Endothelial cell of umbilical vein (primary cell): ENCODE measurements at regions not wholly inside any gene's neighbourhood (a gene's known extent, or its start where the extent isn't known, plus 50 kb on each side); places are given as distances from the start of the nearest gene placed in this dataset.

Experiments used
- POLR2A ChIP-seq: IDR thresholded peaks from 2 replicates; pipeline ENCODE4 v1.6.1; 2012; ENCODE audit warnings: low read depth, mild to moderate bottlenecking, control low read depth, low read length
- POLR2AphosphoS5 ChIP-seq: IDR thresholded peaks from 2 replicates; pipeline ENCODE4 v1.6.1; 2012; ENCODE audit warnings: low read depth, mild to moderate bottlenecking, control low read depth, low read length, moderate library complexity; ENCODE audit not compliant: insufficient read depth
- TF ChIP-seq, protein P1 (sequence below), 2 donors: IDR thresholded peaks; 1 replicate in 1 of 2; 2 replicates in 1 of 2; pipeline ENCODE4 v1.5.1; 2011; ENCODE audit warnings: low read length in 2 of 2, mild to moderate bottlenecking in 2 of 2, moderate library complexity in 2 of 2, control low read depth in 1 of 2, inconsistent platforms in 1 of 2, low read depth in 1 of 2; ENCODE audit not compliant: insufficient read depth in 1 of 2; ENCODE audit errors: extremely low read depth in 1 of 2
- TF ChIP-seq, protein P2 (sequence below): IDR thresholded peaks from 2 replicates; pipeline ENCODE4 v1.6.1; 2011; ENCODE audit not compliant: insufficient read depth, insufficient read length

DNA sequence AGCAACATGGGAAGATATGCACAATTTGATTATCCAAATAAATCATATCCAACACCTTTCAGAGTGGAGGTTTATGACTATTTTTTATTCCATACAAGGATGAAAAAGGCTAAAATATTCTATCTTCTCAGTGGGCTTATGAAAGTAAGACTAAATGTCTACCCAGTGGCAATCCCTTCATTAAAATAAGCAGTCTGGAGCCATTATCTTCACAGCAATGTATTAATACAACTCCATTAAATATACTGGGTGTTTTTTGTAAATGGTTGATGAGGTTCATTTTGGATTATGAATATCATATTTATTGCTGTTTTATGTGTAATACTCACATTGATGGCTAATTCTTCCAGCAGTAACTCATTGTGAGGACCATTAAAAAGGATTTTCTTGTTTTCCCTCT lies 352.7 kb upstream of the SOX11 start:
- no peak for TF ChIP-seq POLR2A
- TF ChIP-seq POLR2AphosphoS5, result no peak
- TF ChIP-seq, protein P1, sequence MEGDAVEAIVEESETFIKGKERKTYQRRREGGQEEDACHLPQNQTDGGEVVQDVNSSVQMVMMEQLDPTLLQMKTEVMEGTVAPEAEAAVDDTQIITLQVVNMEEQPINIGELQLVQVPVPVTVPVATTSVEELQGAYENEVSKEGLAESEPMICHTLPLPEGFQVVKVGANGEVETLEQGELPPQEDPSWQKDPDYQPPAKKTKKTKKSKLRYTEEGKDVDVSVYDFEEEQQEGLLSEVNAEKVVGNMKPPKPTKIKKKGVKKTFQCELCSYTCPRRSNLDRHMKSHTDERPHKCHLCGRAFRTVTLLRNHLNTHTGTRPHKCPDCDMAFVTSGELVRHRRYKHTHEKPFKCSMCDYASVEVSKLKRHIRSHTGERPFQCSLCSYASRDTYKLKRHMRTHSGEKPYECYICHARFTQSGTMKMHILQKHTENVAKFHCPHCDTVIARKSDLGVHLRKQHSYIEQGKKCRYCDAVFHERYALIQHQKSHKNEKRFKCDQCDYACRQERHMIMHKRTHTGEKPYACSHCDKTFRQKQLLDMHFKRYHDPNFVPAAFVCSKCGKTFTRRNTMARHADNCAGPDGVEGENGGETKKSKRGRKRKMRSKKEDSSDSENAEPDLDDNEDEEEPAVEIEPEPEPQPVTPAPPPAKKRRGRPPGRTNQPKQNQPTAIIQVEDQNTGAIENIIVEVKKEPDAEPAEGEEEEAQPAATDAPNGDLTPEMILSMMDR (IDR thresholded peaks at IDR 0.05; ENCODE audit: extremely low read depth in 1 of 2, insufficient read depth in 1 of 2, low read depth in 1 of 2, low read length in 2 of 2), result no peak
- TF ChIP-seq, protein P2, sequence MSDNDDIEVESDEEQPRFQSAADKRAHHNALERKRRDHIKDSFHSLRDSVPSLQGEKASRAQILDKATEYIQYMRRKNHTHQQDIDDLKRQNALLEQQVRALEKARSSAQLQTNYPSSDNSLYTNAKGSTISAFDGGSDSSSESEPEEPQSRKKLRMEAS, result no peak
